Endothelial cell of umbilical vein (primary cell): ENCODE measurements at regions not wholly inside any gene's neighbourhood (a gene's known extent, or its start where the extent isn't known, plus 50 kb on each side); places are given as distances from the start of the nearest gene placed in this dataset.

Source experiments
- BruUV-seq: library from RNA; stranded (reverse); fragments of 400-500 nt; replicated peaks from 2 replicates; lab custom pipeline; 2021; lab: Mats Ljungman, UMichigan
- CTCF ChIA-PET: fragments of 300-600, 350-600 bp; sonication (Branson Sonifier 250); formaldehyde crosslinking; loops from one replicate; lab custom pipeline; 2021; ENCODE audit warnings: antibody characterized with exemption, inconsistent platforms; lab: Charles Lee
- POLR2A ChIA-PET: fragments of 300-600, 350-600 bp; sonication (Branson Sonifier 250); formaldehyde crosslinking; loops from one replicate; lab custom pipeline; 2021; ENCODE audit warnings: antibody characterized with exemption, inconsistent platforms; lab: Charles Lee
- DNase-seq: peaks from one replicate; pipeline ENCODE4 v3.0.0-alpha.2; 2011; ENCODE audit warnings: low read depth, low spot score
- FAIRE-seq: peaks from 2 replicates; lab custom pipeline; 2011; peaks lifted over from hg19 to GRCh38; lab: Jason Lieb, UNC
- H2AFZ ChIP-seq: 2 replicates; pipeline ENCODE4 v1.6.0; 2012; ENCODE audit warnings: low read depth, low read length, control low read depth, inconsistent platforms
- H3K27ac ChIP-seq: 2 replicates; pipeline ENCODE4 v1.5.1; 2011; ENCODE audit warnings: low read depth, mild to moderate bottlenecking, control low read depth, low read length, moderate library complexity; ENCODE audit not compliant: insufficient read depth
- H3K27me3 ChIP-seq, 2 experiments: 2 replicates each; pipeline versions ENCODE4 v1.6.0 to v1.6.1; 2011; ENCODE audit warnings: low read length in 2 of 2, mixed read lengths in 1 of 2; ENCODE audit not compliant: control insufficient read depth in 2 of 2, insufficient read depth in 2 of 2
- H3K36me3 ChIP-seq, 2 experiments: 2 replicates in 1 of 2; 3 replicates in 1 of 2; pipeline ENCODE4 v1.5.1; 2011; ENCODE audit warnings: low read length in 2 of 2, mild to moderate bottlenecking in 1 of 2, moderate library complexity in 1 of 2; ENCODE audit not compliant: control insufficient read depth in 2 of 2, insufficient read depth in 2 of 2; ENCODE audit errors: extremely low read depth in 1 of 2
- H3K4me1 ChIP-seq: 3 replicates; pipeline ENCODE4 v1.5.1; 2011; ENCODE audit warnings: mild to moderate bottlenecking, low read length; ENCODE audit not compliant: control insufficient read depth, insufficient read depth; ENCODE audit errors: extremely low read depth
- H3K4me2 ChIP-seq: 2 replicates; pipeline ENCODE4 v1.6.1; 2011; ENCODE audit warnings: low read length, control low read depth, mixed read lengths; ENCODE audit not compliant: insufficient read depth
- H3K4me3 ChIP-seq, 3 experiments: fragments of 200-600 bp in 1 of 3; sonication (generic), shearing (Covaris generic) in 1 of 3; replicated peaks in 1 of 3; 2 replicates each; pipeline ENCODE4 v1.5.1; 2011 to 2016; ENCODE audit warnings: control low read depth in 3 of 3, low read length in 3 of 3, mild to moderate bottlenecking in 2 of 3, inconsistent platforms in 1 of 3, low read depth in 1 of 3, moderate library complexity in 1 of 3; ENCODE audit not compliant: insufficient read depth in 1 of 3
- H3K79me2 ChIP-seq: 2 replicates; pipeline ENCODE4 v1.6.0; 2012; ENCODE audit warnings: low read length, inconsistent platforms; ENCODE audit not compliant: control insufficient read depth, insufficient read depth
- H3K9ac ChIP-seq: replicated peaks from 2 replicates; pipeline ENCODE3; 2011; ENCODE audit warnings: low read length, control low read depth; ENCODE audit not compliant: insufficient read depth; ENCODE audit errors: extremely low read depth
- H3K9me1 ChIP-seq: replicated peaks from 3 replicates; pipeline ENCODE4 v1.6.0; 2011; ENCODE audit warnings: mild to moderate bottlenecking, low read length; ENCODE audit not compliant: control insufficient read depth, insufficient read depth; ENCODE audit errors: extremely low read depth
- H3K9me3 ChIP-seq: replicated peaks from 2 replicates; pipeline ENCODE4 v1.5.1; 2012; ENCODE audit warnings: low read length, inconsistent platforms; ENCODE audit not compliant: control insufficient read depth, insufficient read depth
- H4K20me1 ChIP-seq: replicated peaks from 2 replicates; pipeline ENCODE3; 2011; ENCODE audit warnings: mild to moderate bottlenecking, low read length; ENCODE audit not compliant: control insufficient read depth, insufficient read depth; ENCODE audit errors: extremely low read depth
- CTCF ChIP-seq, 2 donors: IDR thresholded peaks; 1 replicate in 1 of 2; 2 replicates in 1 of 2; pipeline ENCODE4 v1.5.1; 2011; ENCODE audit warnings: low read length in 2 of 2, mild to moderate bottlenecking in 2 of 2, moderate library complexity in 2 of 2, control low read depth in 1 of 2, inconsistent platforms in 1 of 2, low read depth in 1 of 2; ENCODE audit not compliant: insufficient read depth in 1 of 2; ENCODE audit errors: extremely low read depth in 1 of 2
- EZH2 ChIP-seq: IDR thresholded peaks from 2 replicates; pipeline ENCODE4 v1.6.1; 2012; ENCODE audit warnings: borderline replicate concordance, low read depth, mild to moderate bottlenecking, moderate library complexity, low read length, inconsistent platforms; ENCODE audit not compliant: severe bottlenecking
- FOS ChIP-seq: IDR thresholded peaks from 2 replicates; pipeline ENCODE4 v1.6.1; 2011; ENCODE audit warnings: mild to moderate bottlenecking, low read length, moderate library complexity, borderline replicate concordance; ENCODE audit not compliant: insufficient read depth
- GATA2 ChIP-seq: IDR thresholded peaks from 2 replicates; pipeline ENCODE4 v1.7.0; 2011; ENCODE audit warnings: low read depth, mild to moderate bottlenecking, moderate library complexity, mixed read lengths, low read length; ENCODE audit not compliant: insufficient read length, insufficient read depth
- JUN ChIP-seq: IDR thresholded peaks from 2 replicates; pipeline ENCODE4 v1.6.1; 2011; ENCODE audit warnings: borderline replicate concordance, low read depth; ENCODE audit not compliant: insufficient read length, insufficient read depth
- MYC ChIP-seq: IDR thresholded peaks from one replicate; pipeline ENCODE4 v1.6.1; 2011; ENCODE audit warnings: mild to moderate bottlenecking, low read depth, low read length
- POLR2A ChIP-seq: IDR thresholded peaks from 2 replicates; pipeline ENCODE4 v1.6.1; 2012; ENCODE audit warnings: low read depth, mild to moderate bottlenecking, control low read depth, low read length
- POLR2AphosphoS5 ChIP-seq: IDR thresholded peaks from 2 replicates; pipeline ENCODE4 v1.6.1; 2012; ENCODE audit warnings: low read depth, mild to moderate bottlenecking, control low read depth, low read length, moderate library complexity; ENCODE audit not compliant: insufficient read depth
- dilution Hi-C: fragments of 300-500 bp; cut with MboI; formaldehyde crosslinking; loops from one replicate; pipeline ENCODE4 v1.15.0; 2019; ENCODE audit warnings: low sequenced_read_pairs; ENCODE audit not compliant: extremely low pct_ligation_motif_present
- intact Hi-C: fragments of 100-400 bp; cut with micrococcal nuclease; formaldehyde crosslinking; loops from one replicate; pipeline ENCODE4 v1.10.0; 2022
- TF ChIP-seq, protein P1 (sequence below): IDR thresholded peaks from 2 replicates; pipeline ENCODE4 v1.6.1; 2011; ENCODE audit not compliant: insufficient read depth, insufficient read length

- intact Hi-C loops: no loop called here
- Histone ChIP-seq H3K9me1 (no peaks in the 10 kb centered on the region), H3K4me1 (no peaks in the 10 kb centered on the region), H3K27me3 (peaks cover 3 to 5% of the 10 kb centered on the region in 2 experiments), H4K20me1 (no peaks in the 10 kb centered on the region), H3K9ac (no peak overlapping the region), H3K4me2 (no peak overlapping the region), H3K79me2 (no peaks in the 10 kb centered on the region), H3K27ac (no peak overlapping the region), H2AFZ (no peak overlapping the region), H3K9me3 (no peaks in the 10 kb centered on the region), H3K4me3 (no peak overlapping the region), H3K36me3 (no peaks in the 10 kb centered on the region)
- CTCF ChIA-PET: no interaction called here
- FAIRE-seq (no peak), DNase-seq (no peak)
- no peak for TF ChIP-seq CTCF (IDR thresholded peaks at IDR 0.05; ENCODE audit: extremely low read depth in 1 of 2, insufficient read depth in 1 of 2, low read depth in 1 of 2, low read length in 2 of 2)
- no peak for TF ChIP-seq FOS
- TF ChIP-seq GATA2: no peak
- TF ChIP-seq POLR2AphosphoS5: no peak
- TF ChIP-seq MYC: no peak
- no peak for TF ChIP-seq POLR2A
- TF ChIP-seq JUN: no peak
- TF ChIP-seq, protein P1, sequence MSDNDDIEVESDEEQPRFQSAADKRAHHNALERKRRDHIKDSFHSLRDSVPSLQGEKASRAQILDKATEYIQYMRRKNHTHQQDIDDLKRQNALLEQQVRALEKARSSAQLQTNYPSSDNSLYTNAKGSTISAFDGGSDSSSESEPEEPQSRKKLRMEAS: no peak
- TF ChIP-seq EZH2: no peak
- dilution Hi-C loops: no loop called here
- POLR2A ChIA-PET: no interaction called here
- no TSS peak for BruUV-seq
Measured at GRCh38 chr1:116276532-116276931, 96.5 kb upstream of the ATP1A1 start.
